Activated CD4-positive, alpha-beta T cell treated with anti-CD3 and anti-CD28 coated beads, Interleukin-2, amount 10 ng/mL, durations not matched to agents 7 days and 5 days (primary cell): ENCODE measurements at regions not wholly inside any gene's neighbourhood (a gene's known extent, or its start where the extent isn't known, plus 50 kb on each side); places are given as distances from the start of the nearest gene placed in this dataset.

Source experiments
- CTCF ChIA-PET: fragments of 350-600 bp; sonication (Branson Sonifier 250); formaldehyde crosslinking; loops from one replicate; lab custom pipeline; 2021; ENCODE audit warnings: antibody characterized with exemption; lab: Charles Lee
- POLR2A ChIA-PET: fragments of 350-600 bp; sonication (Branson Sonifier 250); formaldehyde crosslinking; loops from one replicate; lab custom pipeline; 2021; ENCODE audit warnings: antibody characterized with exemption; lab: Charles Lee
- DNase-seq: peaks from one replicate; pipeline ENCODE4 v3.0.0-alpha.2; 2020
- H3K27ac Mint-ChIP-seq: one replicate; pipeline ENCODE4 v1.8.0; 2021; ENCODE audit warnings: mild to moderate bottlenecking, moderate library complexity, mixed read lengths
- H3K27me3 Mint-ChIP-seq: one replicate; pipeline ENCODE4 v1.8.0; 2021; ENCODE audit warnings: mixed read lengths
- H3K36me3 Mint-ChIP-seq: one replicate; pipeline ENCODE4 v1.8.0; 2021; ENCODE audit warnings: low read depth, mixed read lengths
- H3K4me1 Mint-ChIP-seq: one replicate; pipeline ENCODE4 v1.8.0; 2021; ENCODE audit warnings: mixed read lengths
- H3K4me3 Mint-ChIP-seq: one replicate; pipeline ENCODE4 v1.8.0; 2021; ENCODE audit warnings: mild to moderate bottlenecking, moderate library complexity, mixed read lengths
- H3K9me3 Mint-ChIP-seq: one replicate; pipeline ENCODE4 v1.8.0; 2021; ENCODE audit warnings: mixed read lengths

GRCh38 chr4:84441758-84442377, 57.2 kb downstream of the NKX6-1 start:
- Mint-ChIP-seq H3K27me3 (peaks cover 5% of the 10 kb centered on the region), H3K4me1 (no peaks in the 10 kb centered on the region), H3K36me3 (no peaks in the 10 kb centered on the region), H3K9me3 (no peaks in the 10 kb centered on the region), H3K27ac (no peak overlapping the region), H3K4me3 (no peak overlapping the region)
- ChIA-PET CTCF (no interaction called here), POLR2A (no interaction called here)
- DNase-seq = no peak

DNA sequence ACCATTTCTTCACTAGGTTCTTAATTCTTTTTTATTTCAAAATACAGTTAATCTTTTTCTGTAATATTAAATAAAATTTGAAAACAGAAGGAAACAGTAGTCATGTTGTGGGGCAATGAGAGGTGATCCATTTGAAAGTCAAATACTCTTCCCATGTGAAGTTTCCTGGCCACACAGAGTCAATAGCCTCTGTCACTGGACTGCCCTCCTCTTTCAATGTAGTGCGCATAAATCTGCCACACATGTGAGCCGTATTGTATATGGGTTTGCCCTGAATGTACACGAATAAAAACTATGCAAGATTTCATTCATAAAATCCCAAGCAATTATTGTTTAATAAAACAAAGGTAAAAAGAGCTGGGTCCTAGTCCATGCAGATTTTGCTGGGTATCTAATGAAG, 59.1 kb downstream of the NKX6-1 start:
- Mint-ChIP-seq H3K27ac (no peak overlapping the region), H3K4me1 (no peaks in the 10 kb centered on the region), H3K27me3 (peaks cover 2% of the 10 kb centered on the region), H3K36me3 (no peaks in the 10 kb centered on the region), H3K4me3 (no peak overlapping the region), H3K9me3 (no peaks in the 10 kb centered on the region)
- ChIA-PET CTCF (interaction anchor here (0.6 kb wide), 1 partner anchor 179 kb away, joined by 3 read pairs; no protein-coding TSS in a partner anchor), POLR2A (no interaction called here)
- DNase-seq = no peak

DNA sequence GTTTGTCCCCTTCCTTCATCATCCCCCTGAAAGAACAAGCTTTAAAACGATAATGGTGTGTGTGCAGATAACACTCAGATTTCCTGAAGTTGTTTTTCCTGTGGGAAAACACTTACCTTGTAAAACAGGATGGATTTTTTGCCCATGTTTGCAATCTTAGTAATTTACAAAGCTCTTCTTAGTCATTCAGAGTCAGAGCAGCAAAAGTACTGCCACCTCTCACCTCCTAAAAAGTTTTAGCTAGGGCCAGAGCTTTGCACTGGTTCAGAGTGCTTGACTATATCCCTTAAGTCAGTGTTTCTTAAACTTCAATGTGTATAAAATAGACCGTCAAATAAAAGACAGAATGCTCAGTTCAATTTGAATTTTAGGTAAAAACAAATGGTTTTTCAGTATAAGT, 62.3 kb downstream of the NKX6-1 start:
- no peaks in the 10 kb centered on the region for H3K27me3 Mint-ChIP-seq
- no peak overlapping the region for H3K27ac Mint-ChIP-seq
- ChIA-PET CTCF (no interaction called here), POLR2A (no interaction called here)
- no peaks in the 10 kb centered on the region for H3K36me3 Mint-ChIP-seq
- H3K4me3 Mint-ChIP-seq = no peak overlapping the region
- H3K9me3 Mint-ChIP-seq = no peaks in the 10 kb centered on the region
- no peaks in the 10 kb centered on the region for H3K4me1 Mint-ChIP-seq
- DNase-seq = no peak

DNA sequence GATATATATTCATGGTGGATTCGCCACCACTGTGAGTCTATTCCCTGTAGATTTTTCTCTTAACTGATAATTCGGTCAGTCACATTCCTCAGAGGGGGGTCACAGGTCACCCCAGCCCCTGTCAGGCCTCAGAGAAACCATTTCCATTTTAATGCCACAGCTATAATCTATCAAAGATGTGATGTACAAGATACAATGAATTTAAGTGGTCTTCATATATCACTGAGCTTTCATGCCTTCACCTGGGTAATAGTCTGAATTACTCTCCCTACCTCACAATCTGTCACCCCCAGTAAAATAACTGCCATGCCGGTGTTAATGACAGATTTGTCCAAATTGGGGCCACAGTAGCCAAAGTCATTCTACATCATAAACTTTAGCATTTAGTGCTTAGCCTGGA, 64.7 kb downstream of the NKX6-1 start:
- DNase-seq = no peak
- H3K4me1 Mint-ChIP-seq = no peaks in the 10 kb centered on the region

DNA sequence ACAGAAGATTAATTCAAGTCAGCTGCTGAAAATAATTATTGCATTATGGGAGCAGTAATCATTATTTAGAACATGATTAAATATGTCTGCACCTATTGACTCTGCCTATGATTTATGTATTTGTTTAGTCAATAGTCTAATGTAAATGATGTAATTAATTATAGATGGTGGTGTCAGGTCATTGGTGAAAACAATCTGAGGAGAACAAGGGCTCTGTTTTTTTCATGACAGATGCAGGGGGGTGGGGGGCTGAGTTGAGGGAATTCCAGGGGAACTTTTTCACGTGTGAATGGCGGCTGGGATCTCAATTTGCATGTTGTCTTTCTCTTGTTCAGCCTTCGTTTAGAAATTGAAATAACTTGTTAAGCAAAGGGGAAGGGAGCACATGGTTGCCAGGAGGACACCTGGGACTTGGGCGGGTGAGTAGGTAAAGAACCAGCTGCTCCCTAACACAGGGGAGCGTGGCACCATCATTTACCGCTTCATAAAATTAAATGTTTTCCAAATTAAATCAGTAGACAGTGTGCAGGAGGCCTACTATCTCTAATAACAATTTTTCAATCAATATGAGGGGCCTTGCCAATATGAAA, 65.4 kb downstream of the NKX6-1 start:
- CTCF ChIA-PET = no interaction called here

More for the DNA sequence above, 64.7 kb downstream of the NKX6-1 start:
- Mint-ChIP-seq H3K9me3 (no peaks in the 10 kb centered on the region), H3K4me3 (no peak overlapping the region), H3K27ac (no peak overlapping the region), H3K36me3 (no peaks in the 10 kb centered on the region), H3K27me3 (no peaks in the 10 kb centered on the region)
- POLR2A ChIA-PET = no interaction called here
- CTCF ChIA-PET = no interaction called here

DNA sequence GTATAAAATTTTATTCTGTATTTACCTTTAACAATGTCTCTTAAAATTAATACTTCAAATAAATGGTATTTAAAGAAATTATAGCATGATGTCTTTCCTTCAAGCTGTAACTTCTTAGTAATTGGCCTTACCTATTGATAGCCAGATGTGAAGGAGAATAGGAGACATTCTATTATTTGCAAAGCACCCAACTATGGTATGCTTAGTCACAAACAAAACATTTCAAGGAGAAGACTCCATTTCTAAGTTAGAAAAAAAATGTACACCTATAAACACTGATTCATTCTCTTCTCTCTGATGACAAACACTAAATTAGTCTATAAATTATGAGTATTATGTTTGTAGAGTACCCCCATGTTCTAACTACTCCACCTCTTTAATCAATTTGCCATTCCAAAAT, 66.4 kb downstream of the NKX6-1 start:
- ChIA-PET POLR2A (no interaction called here), CTCF (no interaction called here)
- H3K27ac Mint-ChIP-seq = no peak overlapping the region

More for the DNA sequence above, 65.4 kb downstream of the NKX6-1 start:
- no peaks in the 10 kb centered on the region for H3K4me1 Mint-ChIP-seq
- H3K36me3 Mint-ChIP-seq = no peaks in the 10 kb centered on the region
- DNase-seq = no peak
- H3K27me3 Mint-ChIP-seq = no peaks in the 10 kb centered on the region
- POLR2A ChIA-PET = no interaction called here
- H3K9me3 Mint-ChIP-seq = no peaks in the 10 kb centered on the region
- no peak overlapping the region for H3K27ac Mint-ChIP-seq
- no peak overlapping the region for H3K4me3 Mint-ChIP-seq

DNA sequence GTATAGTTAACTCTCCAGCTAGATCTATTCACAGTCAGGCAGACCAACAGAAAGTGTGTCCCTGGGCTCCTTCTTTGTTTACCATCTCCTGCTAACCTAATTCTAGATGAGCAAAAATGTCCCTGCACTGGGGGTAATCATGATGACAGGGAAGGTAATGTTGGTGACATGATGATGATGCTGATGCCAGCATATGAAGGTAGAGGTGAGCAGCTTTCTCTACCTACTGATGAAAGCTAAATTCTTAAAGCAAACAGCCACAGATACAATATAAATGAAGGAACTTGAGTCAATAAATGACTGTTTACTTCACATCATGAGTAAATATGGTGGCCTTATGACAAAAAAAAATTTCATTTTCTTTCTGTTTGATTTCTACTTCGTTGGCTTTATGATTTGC, 78.5 kb downstream of the NKX6-1 start:
- H3K9me3 Mint-ChIP-seq = no peaks in the 10 kb centered on the region
- no peak overlapping the region for H3K4me3 Mint-ChIP-seq
- ChIA-PET POLR2A (no interaction called here), CTCF (no interaction called here)
- no peaks in the 10 kb centered on the region for H3K4me1 Mint-ChIP-seq
- DNase-seq = no peak
- no peaks in the 10 kb centered on the region for H3K36me3 Mint-ChIP-seq
- peaks cover 2% of the 10 kb centered on the region for H3K27me3 Mint-ChIP-seq
- no peak overlapping the region for H3K27ac Mint-ChIP-seq

More for the DNA sequence above, 66.4 kb downstream of the NKX6-1 start:
- Mint-ChIP-seq H3K27me3 (no peaks in the 10 kb centered on the region), H3K4me1 (no peaks in the 10 kb centered on the region), H3K9me3 (no peaks in the 10 kb centered on the region), H3K36me3 (no peaks in the 10 kb centered on the region), H3K4me3 (no peak overlapping the region)
- DNase-seq = no peak

DNA sequence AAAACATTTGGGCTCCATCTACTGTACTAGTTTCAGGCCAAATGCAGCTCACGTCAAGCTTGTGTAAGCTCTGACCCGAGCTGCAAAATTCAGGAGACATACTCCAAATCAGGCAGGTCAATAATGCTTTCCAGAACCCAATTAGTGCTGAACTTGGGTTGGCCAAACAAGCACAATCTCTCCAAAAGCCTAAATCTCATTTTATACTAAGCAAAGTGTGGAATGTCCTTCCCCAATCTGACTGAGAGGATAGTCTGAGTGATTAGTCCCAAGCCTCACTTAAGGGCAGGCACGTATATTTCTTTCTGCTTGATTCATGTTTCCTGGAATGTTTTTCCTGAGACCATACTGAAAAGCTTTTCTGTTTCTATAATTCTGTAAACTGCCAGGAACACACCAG, 79.9 kb downstream of the NKX6-1 start:
- H3K4me1 Mint-ChIP-seq = no peaks in the 10 kb centered on the region
- H3K27me3 Mint-ChIP-seq = peaks cover 2% of the 10 kb centered on the region
- no peak overlapping the region for H3K4me3 Mint-ChIP-seq
- no peak overlapping the region for H3K27ac Mint-ChIP-seq
- H3K36me3 Mint-ChIP-seq = no peaks in the 10 kb centered on the region
- POLR2A ChIA-PET = no interaction called here
- CTCF ChIA-PET = no interaction called here
- DNase-seq = no peak
- H3K9me3 Mint-ChIP-seq = no peaks in the 10 kb centered on the region

DNA sequence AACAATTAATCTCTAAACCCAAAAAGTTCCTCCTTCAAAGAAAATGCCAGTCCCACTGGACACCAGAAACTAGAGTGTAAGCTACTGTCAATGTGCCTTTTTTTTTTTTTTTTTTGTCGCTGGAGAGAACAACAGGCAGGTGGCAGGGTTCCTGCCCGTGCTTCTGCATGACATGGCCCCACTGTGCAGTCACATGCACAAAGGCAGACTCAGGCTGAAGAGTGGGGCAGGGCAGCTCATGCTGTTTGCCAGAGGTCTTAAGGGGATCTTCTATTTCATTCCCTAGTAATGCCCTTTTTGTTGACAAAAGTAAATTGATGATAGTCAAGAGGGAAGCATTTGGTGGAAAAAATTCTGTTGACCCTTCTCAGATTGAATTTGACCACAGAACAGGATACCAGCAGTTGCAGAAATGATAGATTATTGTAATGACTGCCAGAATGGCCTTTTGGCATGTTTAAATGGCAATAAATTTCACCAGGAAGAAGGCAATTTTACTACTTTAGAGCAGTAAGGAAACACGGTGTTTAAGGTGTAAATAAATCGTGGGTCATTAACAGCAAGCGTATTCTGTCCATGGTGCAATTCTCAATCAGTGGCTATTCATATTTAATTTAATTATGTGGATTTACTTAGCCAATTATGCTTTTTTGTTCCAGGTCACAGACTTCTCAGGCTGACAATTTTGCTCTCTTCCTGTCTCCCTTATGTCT, 80.9 kb downstream of the NKX6-1 start:
- POLR2A ChIA-PET = no interaction called here

GRCh38 chr4:84413976-84414375, 85.1 kb downstream of the NKX6-1 start:
- DNase-seq = no peak
- CTCF ChIA-PET = no interaction called here

More for the DNA sequence above, 80.9 kb downstream of the NKX6-1 start:
- CTCF ChIA-PET = no interaction called here
- H3K27ac Mint-ChIP-seq = no peak overlapping the region
- H3K36me3 Mint-ChIP-seq = no peaks in the 10 kb centered on the region
- H3K27me3 Mint-ChIP-seq = peaks cover 2% of the 10 kb centered on the region
- no peaks in the 10 kb centered on the region for H3K9me3 Mint-ChIP-seq
- no peak for DNase-seq
- H3K4me1 Mint-ChIP-seq = no peaks in the 10 kb centered on the region
- H3K4me3 Mint-ChIP-seq = no peak overlapping the region

DNA sequence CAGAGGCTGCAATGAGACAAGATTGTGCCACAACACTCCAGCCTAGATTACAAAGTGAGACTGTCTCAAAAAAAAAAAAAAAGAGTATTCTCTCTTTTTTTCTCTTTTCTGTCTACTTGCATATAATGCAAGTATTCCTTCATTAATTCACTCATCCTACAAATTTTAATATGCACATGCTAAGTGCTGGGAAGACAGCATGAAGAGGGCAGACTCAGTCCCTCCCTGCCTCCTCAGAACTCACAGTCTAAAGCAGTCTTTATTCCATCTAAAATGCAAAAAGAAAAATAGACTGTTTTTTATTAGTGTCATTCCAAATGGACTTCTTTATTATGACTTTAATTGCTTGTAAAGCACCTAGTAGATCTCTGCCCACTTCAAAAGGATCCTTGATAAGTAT, 85.6 kb downstream of the NKX6-1 start:
- no peaks in the 10 kb centered on the region for H3K9me3 Mint-ChIP-seq
- H3K36me3 Mint-ChIP-seq = no peaks in the 10 kb centered on the region
- CTCF ChIA-PET = no interaction called here
- DNase-seq = no peak
- POLR2A ChIA-PET = no interaction called here
- H3K4me1 Mint-ChIP-seq = no peaks in the 10 kb centered on the region
- H3K27ac Mint-ChIP-seq = no peak overlapping the region
- no peaks in the 10 kb centered on the region for H3K27me3 Mint-ChIP-seq
- no peak overlapping the region for H3K4me3 Mint-ChIP-seq

More at GRCh38 chr4:84413976-84414375, 85.1 kb downstream of the NKX6-1 start:
- Mint-ChIP-seq H3K4me1 (no peaks in the 10 kb centered on the region), H3K36me3 (no peaks in the 10 kb centered on the region), H3K9me3 (no peaks in the 10 kb centered on the region), H3K27me3 (peaks cover 2% of the 10 kb centered on the region), H3K27ac (no peak overlapping the region), H3K4me3 (no peak overlapping the region)
- POLR2A ChIA-PET = no interaction called here

GRCh38 chr4:84412062-84412461, 87.0 kb downstream of the NKX6-1 start:
- H3K4me3 Mint-ChIP-seq = no peak overlapping the region
- H3K27ac Mint-ChIP-seq = no peak overlapping the region
- no peaks in the 10 kb centered on the region for H3K36me3 Mint-ChIP-seq
- DNase-seq = no peak
- H3K27me3 Mint-ChIP-seq = no peaks in the 10 kb centered on the region
- POLR2A ChIA-PET = no interaction called here
- no peaks in the 10 kb centered on the region for H3K4me1 Mint-ChIP-seq
- no peaks in the 10 kb centered on the region for H3K9me3 Mint-ChIP-seq
- CTCF ChIA-PET = no interaction called here

DNA sequence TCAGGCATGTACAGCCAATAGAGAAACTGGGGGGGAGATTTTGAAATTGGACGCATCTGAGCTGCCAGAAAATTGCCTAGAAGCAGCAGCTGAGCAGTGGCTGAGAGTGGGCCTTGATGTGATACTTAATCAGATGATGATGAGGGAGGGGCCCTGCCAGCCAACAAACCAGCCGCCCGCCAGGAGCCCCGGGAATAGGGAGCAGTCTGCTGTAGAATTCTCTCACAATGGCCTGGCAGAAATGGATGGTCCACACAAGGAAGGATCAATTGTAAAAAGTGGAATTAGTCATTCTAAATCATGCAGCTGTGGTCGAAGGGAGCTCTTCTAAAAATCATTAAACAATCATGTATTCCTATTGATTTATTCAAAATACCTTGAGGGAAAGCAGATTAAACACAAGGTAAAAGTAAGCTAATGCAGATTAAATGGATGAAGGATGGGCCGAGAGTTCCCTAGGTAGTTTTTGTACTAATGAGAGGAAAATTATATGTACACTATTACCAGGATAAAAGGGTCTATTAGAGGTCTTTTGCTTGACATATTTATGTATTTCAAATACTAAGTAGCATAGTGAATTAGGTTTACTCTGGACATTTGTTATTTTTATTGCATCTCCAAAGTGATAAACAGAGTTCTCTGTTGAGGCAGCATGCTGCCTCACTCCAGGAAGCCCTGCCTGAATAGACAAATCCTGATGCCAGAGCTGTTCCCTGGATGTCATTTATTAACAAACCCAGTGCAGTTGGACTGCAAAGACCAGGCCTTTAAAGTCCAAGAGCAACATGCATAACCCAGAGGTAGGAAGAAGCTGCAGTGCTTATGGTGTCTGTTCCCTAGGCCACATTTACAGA, 91.3 kb downstream of the NKX6-1 start:
- DNase-seq = no peak
- ChIA-PET CTCF (no interaction called here), POLR2A (no interaction called here)
- Mint-ChIP-seq H3K4me3 (no peak overlapping the region), H3K27me3 (no peaks in the 10 kb centered on the region), H3K4me1 (no peaks in the 10 kb centered on the region), H3K27ac (no peak overlapping the region), H3K36me3 (no peaks in the 10 kb centered on the region), H3K9me3 (no peaks in the 10 kb centered on the region)
